Brain pericyte (primary cell): ENCODE measurements at regions not wholly inside any gene's neighbourhood (a gene's known extent, or its start where the extent isn't known, plus 50 kb on each side); places are given as distances from the start of the nearest gene placed in this dataset.

Experiments used
- DNase-seq: peaks from one replicate; pipeline ENCODE4 v3.0.0-alpha.2; 2012; ENCODE audit warnings: low read depth, low spot score

GRCh38 chr5:39520232-39520572 is 95.4 kb upstream of the DAB2 start:
- peak; percentile 54 for DNase-seq

- no peak for DNase-seq
These were observed 94.9 kb upstream of the DAB2 start for GRCh38 chr5:39519566-39520231.

GRCh38 chr5:39519079-39519478 is 94.3 kb upstream of the DAB2 start:
- DNase-seq: no peak

GRCh38 chr5:39518516-39518915 is 93.7 kb upstream of the DAB2 start:
- DNase-seq: peak; percentile 68

GRCh38 chr5:39517800-39518199 is 93.0 kb upstream of the DAB2 start:
- no peak for DNase-seq

GRCh38 chr5:39515881-39516280 is 91.1 kb upstream of the DAB2 start:
- DNase-seq: no peak

- no peak for DNase-seq
These were observed 88.5 kb upstream of the DAB2 start for GRCh38 chr5:39513236-39513635.

- no peak for DNase-seq
These were observed 81.4 kb upstream of the DAB2 start for GRCh38 chr5:39506211-39506610.

- no peak for DNase-seq
These were observed 81.0 kb upstream of the DAB2 start for GRCh38 chr5:39505791-39506190.

GRCh38 chr5:39505363-39505762 is 80.6 kb upstream of the DAB2 start:
- DNase-seq: no peak

GRCh38 chr5:39503155-39503554 is 78.4 kb upstream of the DAB2 start:
- DNase-seq: no peak

GRCh38 chr5:39502704-39503103 is 77.9 kb upstream of the DAB2 start:
- DNase-seq: no peak

- DNase-seq: no peak
These were observed 76.6 kb upstream of the DAB2 start for GRCh38 chr5:39501397-39501796.

- no peak for DNase-seq
These were observed 75.9 kb upstream of the DAB2 start for GRCh38 chr5:39500551-39501175.

GRCh38 chr5:39498278-39498952 is 73.6 kb upstream of the DAB2 start:
- DNase-seq: no peak

- no peak for DNase-seq
These were observed 72.5 kb upstream of the DAB2 start for GRCh38 chr5:39497322-39497721.

GRCh38 chr5:39495227-39495626 is 70.4 kb upstream of the DAB2 start:
- DNase-seq: no peak

GRCh38 chr5:39494534-39494933 is 69.8 kb upstream of the DAB2 start:
- DNase-seq: no peak

GRCh38 chr5:39494107-39494510 is 69.3 kb upstream of the DAB2 start:
- DNase-seq: peak; percentile 68

GRCh38 chr5:39491210-39491609 is 66.4 kb upstream of the DAB2 start:
- no peak for DNase-seq

GRCh38 chr5:39489263-39489662 is 64.5 kb upstream of the DAB2 start:
- no peak for DNase-seq

GRCh38 chr5:39486790-39487189 is 62.0 kb upstream of the DAB2 start:
- DNase-seq: no peak

- no peak for DNase-seq
These were observed 61.6 kb upstream of the DAB2 start for GRCh38 chr5:39486361-39486760.
